ENCODE measurements at regions not wholly inside any gene's neighbourhood (a gene's known extent, or its start where the extent isn't known, plus 50 kb on each side); places are given as distances from the start of the nearest gene placed in this dataset.

- 56 to 87% methylated on average over 4 to 7 of the region's 8 CpGs for WGBS, 2 donors (ENCODE audit: low coverage in 1 of 2)
- Histone ChIP-seq H3K4me1 (no peaks in the 10 kb centered on the region), H3K27me3 (peaks cover 19% of the 10 kb centered on the region), H3K9me3 (no peaks in the 10 kb centered on the region), H3K4me3 (no peak overlapping the region), H3K27ac (no peak overlapping the region), H3K36me3 (no peaks in the 10 kb centered on the region)
- TF ChIP-seq CTCF (IDR thresholded peaks at IDR 0.05), result no peak
- no peak for TF ChIP-seq EP300 (IDR thresholded peaks at IDR 0.05)
- no peak for ATAC-seq
Observed at GRCh38 chr12:5185435-5186069, 141.9 kb downstream of the KCNA5 start.

DNA sequence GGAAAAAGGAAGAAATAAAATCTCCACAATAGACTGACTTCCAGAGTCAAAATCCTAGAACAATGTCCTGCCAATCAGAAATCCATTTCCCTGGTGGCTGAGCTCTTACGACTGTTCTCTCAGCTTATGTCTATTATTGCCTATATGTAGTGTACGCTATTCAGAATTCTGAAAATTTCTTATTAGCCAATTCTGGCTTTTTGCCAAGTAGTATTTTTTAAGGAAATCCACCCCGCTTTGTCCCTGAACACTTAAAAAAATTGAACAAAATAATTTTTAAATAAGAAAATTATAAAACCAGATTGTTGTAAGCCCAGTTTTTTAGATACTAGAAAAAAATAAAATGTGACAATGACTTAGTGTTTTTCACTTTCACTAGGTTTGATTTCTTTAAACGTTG is 143.0 kb downstream of the KCNA5 start:
- Histone ChIP-seq H3K27me3 (peaks cover 19% of the 10 kb centered on the region), H3K4me3 (no peak overlapping the region), H3K27ac (no peak overlapping the region), H3K9me3 (no peaks in the 10 kb centered on the region), H3K36me3 (no peaks in the 10 kb centered on the region), H3K4me1 (no peaks in the 10 kb centered on the region)
- ATAC-seq, result no peak
- TF ChIP-seq POLR2AphosphoS5 (IDR thresholded peaks at IDR 0.05) (no peak), CTCF (IDR thresholded peaks at IDR 0.05) (no peak), EP300 (IDR thresholded peaks at IDR 0.05) (no peak), POLR2A (IDR thresholded peaks at IDR 0.05) (no peak)
- WGBS, 2 donors (ENCODE audit: low coverage in 1 of 2), result 57 to 75% methylated on average over 4 of the region's 4 CpGs

DNA sequence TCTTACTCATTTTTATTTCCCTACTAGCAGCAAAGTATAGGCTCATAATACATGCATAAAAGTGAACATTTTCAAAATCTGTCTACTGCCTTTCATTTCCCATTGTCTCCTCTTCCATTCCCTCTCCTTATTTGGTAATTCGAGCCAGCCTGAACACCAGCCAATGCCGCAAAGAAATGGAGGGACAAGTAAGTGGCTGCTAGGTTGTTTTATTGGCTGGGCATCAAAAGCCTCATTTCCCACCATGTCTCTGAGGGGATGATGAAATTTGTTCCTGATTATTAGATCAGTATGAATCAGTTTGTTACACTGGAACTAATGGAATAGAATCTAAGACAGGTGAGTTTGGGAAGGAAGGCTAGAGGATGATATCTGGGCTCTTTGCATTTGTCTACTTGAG is 143.5 kb downstream of the KCNA5 start:
- 79 to 83% methylated on average over 2 of the region's 2 CpGs for WGBS, 2 donors (ENCODE audit: low coverage in 1 of 2)

DNA sequence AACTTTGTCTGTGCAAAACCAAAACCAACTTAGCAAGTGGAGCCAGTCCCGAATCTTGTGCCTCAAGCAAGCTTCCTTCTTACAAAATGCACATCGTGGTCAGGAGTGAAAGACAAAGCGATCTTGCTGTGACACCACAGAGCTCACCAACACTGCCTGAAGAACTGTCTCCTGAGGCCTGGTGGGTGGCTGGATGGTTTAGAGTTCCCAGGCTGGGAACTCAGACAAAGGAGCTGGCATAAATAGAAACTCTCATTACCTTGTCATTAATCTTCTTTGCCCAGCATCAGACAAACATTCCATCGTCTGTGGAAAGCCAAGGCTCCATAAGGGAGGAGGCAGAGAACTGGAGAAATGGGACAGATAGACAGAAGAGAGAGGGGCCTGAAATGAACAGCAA is 144.8 kb downstream of the KCNA5 start:
- no peak overlapping the region for H3K4me3 ChIP-seq
- no peaks in the 10 kb centered on the region for H3K9me3 ChIP-seq
- TF ChIP-seq CTCF (IDR thresholded peaks at IDR 0.05) (no peak), POLR2AphosphoS5 (IDR thresholded peaks at IDR 0.05) (no peak), POLR2A (IDR thresholded peaks at IDR 0.05) (no peak)
- 37 to 48% methylated on average over 3 of the region's 4 CpGs for WGBS, 2 donors (ENCODE audit: low coverage in 1 of 2)
- H3K36me3 ChIP-seq, result no peaks in the 10 kb centered on the region
- no peaks in the 10 kb centered on the region for H3K4me1 ChIP-seq
- H3K27ac ChIP-seq, result no peak overlapping the region
- peaks cover 9% of the 10 kb centered on the region for H3K27me3 ChIP-seq
- no peak for ATAC-seq

More for the DNA sequence above, 143.5 kb downstream of the KCNA5 start:
- H3K9me3 ChIP-seq, result no peaks in the 10 kb centered on the region
- H3K4me3 ChIP-seq, result no peak overlapping the region
- H3K4me1 ChIP-seq, result no peaks in the 10 kb centered on the region
- TF ChIP-seq CTCF (IDR thresholded peaks at IDR 0.05) (no peak), POLR2A (IDR thresholded peaks at IDR 0.05) (no peak), EP300 (IDR thresholded peaks at IDR 0.05) (no peak), POLR2AphosphoS5 (IDR thresholded peaks at IDR 0.05) (no peak)
- H3K27ac ChIP-seq, result no peak overlapping the region
- H3K27me3 ChIP-seq, result peaks cover 17% of the 10 kb centered on the region
- no peaks in the 10 kb centered on the region for H3K36me3 ChIP-seq
- ATAC-seq, result no peak

- no peak for ATAC-seq
- H3K27me3 ChIP-seq, result peaks cover 9% of the 10 kb centered on the region
- H3K4me3 ChIP-seq, result no peak overlapping the region
- TF ChIP-seq EP300 (IDR thresholded peaks at IDR 0.05), result no peak
- no peak for TF ChIP-seq POLR2AphosphoS5 (IDR thresholded peaks at IDR 0.05)
- H3K9me3 ChIP-seq, result no peaks in the 10 kb centered on the region
- no peak overlapping the region for H3K27ac ChIP-seq
- no peaks in the 10 kb centered on the region for H3K4me1 ChIP-seq
- no peaks in the 10 kb centered on the region for H3K36me3 ChIP-seq
- 33 to 92% methylated on average over 1 to 4 of the region's 4 CpGs for WGBS, 2 donors (ENCODE audit: low coverage in 1 of 2)
Observed at GRCh38 chr12:5189173-5189572, 145.5 kb downstream of the KCNA5 start.

Measured in gastroesophageal sphincter (tissue), 4 donors.